ENCODE measurements at regions not wholly inside any gene's neighbourhood (a gene's known extent, or its start where the extent isn't known, plus 50 kb on each side); places are given as distances from the start of the nearest gene placed in this dataset.

- no peak for DNase-seq
- Histone ChIP-seq H3K36me3 (no peaks in the 10 kb centered on the region), H3K27me3 (no peaks in the 10 kb centered on the region), H3K27ac (no peak overlapping the region), H3K4me1 (peaks cover 0 to 4% (median 0%) of the 10 kb centered on the region in 4 donors), H3K9me3 (no peaks in the 10 kb centered on the region), H3K4me3 (no peak overlapping the region)
- no peak for TF ChIP-seq CTCF (IDR thresholded peaks at IDR 0.05)
- intact Hi-C loops (cut with DNase I; ENCODE audit: low total_unique reads) = no loop called here
These were observed 315.7 kb downstream of the FOXL1 start for GRCh38 chr16:86894029-86894567.

- intact Hi-C loops (cut with DNase I; ENCODE audit: low total_unique reads) = no loop called here
- H3K9me3 ChIP-seq = no peaks in the 10 kb centered on the region
- H3K27ac ChIP-seq = no peak overlapping the region
- DNase-seq = peak in 1 of 2 donors; percentile 40
- no peak for TF ChIP-seq CTCF (IDR thresholded peaks at IDR 0.05)
- no peaks in the 10 kb centered on the region for H3K27me3 ChIP-seq
- H3K36me3 ChIP-seq = no peaks in the 10 kb centered on the region
- H3K4me1 ChIP-seq = peaks cover 0 to 4% (median 0%) of the 10 kb centered on the region in 4 donors
- H3K4me3 ChIP-seq = no peak overlapping the region
These were observed 316.6 kb downstream of the FOXL1 start for GRCh38 chr16:86894925-86895324.

DNA sequence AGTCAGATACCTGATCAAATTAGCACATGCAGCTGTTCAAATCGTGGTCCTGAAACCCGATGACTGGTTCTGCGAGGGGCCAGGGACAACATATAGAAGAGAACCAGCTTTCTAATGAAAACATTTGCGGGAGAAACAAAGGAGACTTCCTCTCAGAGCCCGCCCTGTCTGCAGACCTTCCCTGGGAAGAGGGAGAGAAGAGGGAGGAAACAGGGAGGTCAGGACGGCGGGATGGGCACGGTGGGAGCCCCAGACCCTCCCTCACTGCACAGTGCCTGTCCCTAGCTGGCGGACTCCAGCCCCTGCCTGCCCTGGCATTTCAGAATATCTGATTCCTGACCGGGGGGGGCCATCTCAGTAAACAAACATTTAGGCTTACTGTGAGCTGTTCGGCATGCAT is 317.3 kb downstream of the FOXL1 start:
- H3K36me3 ChIP-seq = no peaks in the 10 kb centered on the region
- H3K27me3 ChIP-seq = no peaks in the 10 kb centered on the region
- H3K4me1 ChIP-seq = peaks cover 0 to 4% (median 0%) of the 10 kb centered on the region in 4 donors
- peak in 1 of 2 donors; percentile 25 for DNase-seq
- intact Hi-C loops (cut with DNase I; ENCODE audit: low total_unique reads) = no loop called here
- H3K9me3 ChIP-seq = no peaks in the 10 kb centered on the region
- no peak overlapping the region for H3K4me3 ChIP-seq
- no peak for TF ChIP-seq CTCF (IDR thresholded peaks at IDR 0.05)
- H3K27ac ChIP-seq = no peak overlapping the region

DNA sequence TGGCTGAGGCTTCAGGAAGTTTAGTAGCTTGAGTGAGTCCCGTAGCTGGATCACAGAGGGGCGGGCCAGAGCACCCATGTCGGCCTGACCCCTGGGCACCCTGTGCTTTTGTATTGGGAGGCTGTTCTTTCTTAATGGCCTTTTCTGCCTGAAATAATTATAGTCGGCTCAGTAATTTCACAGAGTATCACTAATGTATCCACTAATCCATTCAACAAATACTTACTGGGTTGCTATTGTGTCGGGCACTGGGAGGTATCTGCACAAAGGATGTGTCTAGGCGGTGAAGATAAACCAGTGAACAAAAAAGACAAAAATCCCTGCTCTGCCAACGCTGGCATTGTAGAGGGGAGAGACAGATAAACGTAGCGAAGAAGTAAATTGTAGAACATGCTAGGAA is 318.6 kb downstream of the FOXL1 start:
- Histone ChIP-seq H3K27ac (no peak overlapping the region), H3K4me1 (peaks cover 0 to 4% (median 0%) of the 10 kb centered on the region in 4 donors), H3K36me3 (no peaks in the 10 kb centered on the region), H3K9me3 (no peaks in the 10 kb centered on the region), H3K4me3 (no peak overlapping the region), H3K27me3 (no peaks in the 10 kb centered on the region)
- peak in 1 of 2 donors; percentile 21 for DNase-seq
- intact Hi-C loops (cut with DNase I; ENCODE audit: low total_unique reads) = no loop called here
- no peak for TF ChIP-seq CTCF (IDR thresholded peaks at IDR 0.05)

- no peak overlapping the region for H3K4me3 ChIP-seq
- TF ChIP-seq CTCF (IDR thresholded peaks at IDR 0.05) = no peak
- peaks cover 0 to 4% (median 0%) of the 10 kb centered on the region in 4 donors for H3K4me1 ChIP-seq
- H3K36me3 ChIP-seq = no peaks in the 10 kb centered on the region
- H3K27ac ChIP-seq = no peak overlapping the region
- intact Hi-C loops (cut with DNase I; ENCODE audit: low total_unique reads) = no loop called here
- H3K9me3 ChIP-seq = no peaks in the 10 kb centered on the region
- DNase-seq = peak in 1 of 2 donors; percentile 35
- no peaks in the 10 kb centered on the region for H3K27me3 ChIP-seq
These were observed 319.1 kb downstream of the FOXL1 start for GRCh38 chr16:86897486-86897885.

- H3K4me1 ChIP-seq = peaks cover 0 to 4% (median 0%) of the 10 kb centered on the region in 4 donors
- peak in 1 of 2 donors; percentile 47 for DNase-seq
- H3K9me3 ChIP-seq = no peaks in the 10 kb centered on the region
- intact Hi-C loops (cut with DNase I; ENCODE audit: low total_unique reads) = no loop called here
- no peak overlapping the region for H3K27ac ChIP-seq
- H3K27me3 ChIP-seq = no peaks in the 10 kb centered on the region
- no peak for TF ChIP-seq CTCF (IDR thresholded peaks at IDR 0.05)
- H3K36me3 ChIP-seq = no peaks in the 10 kb centered on the region
- H3K4me3 ChIP-seq = no peak overlapping the region
These were observed 320.0 kb downstream of the FOXL1 start for GRCh38 chr16:86898386-86898785.
